ENCODE measurements at regions not wholly inside any gene's neighbourhood (a gene's known extent, or its start where the extent isn't known, plus 50 kb on each side); places are given as distances from the start of the nearest gene placed in this dataset.

GRCh38 chr14:54232735-54233134, 164.1 kb upstream of the CDKN3 start:
- Histone ChIP-seq H2BK15ac (ENCODE audit: low read depth, low read length) (no peak overlapping the region), H4K91ac (ENCODE audit: insufficient read depth, low read depth, low read length) (no peak overlapping the region), H3K9me1 (ENCODE audit: insufficient read depth, low read length) (no peaks in the 10 kb centered on the region), H3K79me1 (ENCODE audit: low read depth in 1 of 2, low read length in 2 of 2) (no peaks in the 10 kb centered on the region), H3K4me3 (ENCODE audit: insufficient read depth, low read depth, low read length) (no peak overlapping the region), H3K4me2 (ENCODE audit: low read depth, low read length) (no peak overlapping the region), H4K8ac (ENCODE audit: low read depth in 2 of 2, low read length in 2 of 2) (no peak overlapping the region), H3K36me3 (ENCODE audit: control insufficient read depth, insufficient read depth, low read length) (no peaks in the 10 kb centered on the region), H2BK5ac (ENCODE audit: low read depth, low read length, poor library complexity, severe bottlenecking) (no peak overlapping the region), H3K18ac (ENCODE audit: low read depth, low read length) (no peak overlapping the region), H2BK20ac (ENCODE audit: low read depth, low read length) (no peak overlapping the region), H3K23ac (ENCODE audit: low read depth, low read length) (no peak overlapping the region), H3K4me1 (ENCODE audit: control insufficient read depth, insufficient read depth, low read length) (no peaks in the 10 kb centered on the region), H3K27me3 (ENCODE audit: control insufficient read depth, insufficient read depth, low read length) (peaks cover 2% of the 10 kb centered on the region; the same call in 1 of the 2 replicates), H3K27ac (ENCODE audit: insufficient read depth, low read length) (no peak overlapping the region), H3K14ac (replicated peaks; ENCODE audit: low read depth, low read length) (no peak overlapping the region), H2AK5ac (ENCODE audit: low read depth, low read length) (no peak overlapping the region), H3K4ac (ENCODE audit: low read depth, low read length) (no peak overlapping the region), H4K20me1 (ENCODE audit: insufficient read depth, low read length) (no peaks in the 10 kb centered on the region), H3K56ac (ENCODE audit: extremely low read depth, insufficient read depth, low read length) (no peak overlapping the region), H2BK120ac (ENCODE audit: low read depth, low read length) (no peak overlapping the region), H2AK9ac (replicated peaks; ENCODE audit: low read depth, low read length, poor library complexity) (no peak overlapping the region), H2AFZ (replicated peaks; ENCODE audit: low read length, poor library complexity) (no peak overlapping the region), H3K9ac (ENCODE audit: low read depth, low read length) (no peak overlapping the region), H3K9me3 (ENCODE audit: control insufficient read depth, insufficient read depth, low read length) (no peaks in the 10 kb centered on the region), H4K5ac (ENCODE audit: low read depth, low read length) (no peak overlapping the region)
- dilution Hi-C loops (cut with HindIII; ENCODE audit: low sequenced_read_pairs, unreplicated experiment) = no loop called here
- CTCF ChIA-PET = no interaction called here
- no peak for DNase-seq
- intact Hi-C loops (cut with micrococcal nuclease) = no loop called here
- BruUV-seq (replicated peaks) = no TSS peak
- TF ChIP-seq CEBPB (IDR thresholded peaks at IDR 0.05; ENCODE audit: low read depth, low read length) (no peak), RCOR1 (IDR thresholded peaks at IDR 0.05; ENCODE audit: insufficient replicate concordance, low read length) (no peak), RAD21 (IDR thresholded peaks at IDR 0.05; ENCODE audit: low read length) (no peak)
- POLR2A ChIA-PET (ENCODE audit: unreplicated experiment) = no interaction called here
- in situ Hi-C loops (cut with MboI; ENCODE audit: low sequenced_read_pairs) = no loop called here
- ATAC-seq (ENCODE audit: low read depth) = no peak
